Activated naive CD4-positive, alpha-beta T cell treated with anti-CD3 and anti-CD28 coated beads, Interleukin-2, amount 50 U/mL, for 72 hours (primary cell): ENCODE measurements at regions not wholly inside any gene's neighbourhood (a gene's known extent, or its start where the extent isn't known, plus 50 kb on each side); places are given as distances from the start of the nearest gene placed in this dataset.

Experiments used
- ATAC-seq, 2 donors: fragments of 150-1000 bp; cut with Tn5 transposase; 2 replicates each; pipeline ENCODE4 v1.10.0; 2021; ENCODE audit warnings: mild to moderate bottlenecking in 2 of 2, moderate library complexity in 2 of 2
- DNase-seq, 2 donors: peaks; one replicate each; pipeline ENCODE4 v3.0.0; 2021 to 2022; ENCODE audit warnings: low spot score in 2 of 2
- H3K27ac Mint-ChIP-seq, 2 donors: one replicate each; pipeline ENCODE4 v1.8.0; 2022; ENCODE audit warnings: mild to moderate bottlenecking in 2 of 2, mixed read lengths in 2 of 2
- H3K36me3 Mint-ChIP-seq, 2 donors: one replicate each; pipeline ENCODE4 v1.8.0; 2022; ENCODE audit warnings: mixed read lengths in 2 of 2
- H3K9me3 Mint-ChIP-seq, 2 donors: one replicate each; pipeline ENCODE4 v1.8.0; 2022; ENCODE audit warnings: mixed read lengths in 2 of 2

- H3K36me3 Mint-ChIP-seq, result no peaks in the 10 kb centered on the region
- peaks cover 0 to 10% of the 10 kb centered on the region in 2 donors for H3K9me3 Mint-ChIP-seq
- ATAC-seq, result no peak
- no peak overlapping the region for H3K27ac Mint-ChIP-seq
- no peak for DNase-seq
Measured at GRCh38 chr4:59314637-59315036, 1885.5 kb upstream of the ADGRL3 start.

- Mint-ChIP-seq H3K9me3 (peaks cover 8 to 24% of the 10 kb centered on the region in 2 donors), H3K36me3 (no peaks in the 10 kb centered on the region), H3K27ac (no peak overlapping the region)
- DNase-seq (no peak), ATAC-seq (no peak)
Measured at GRCh38 chr4:59339631-59340030, 1860.5 kb upstream of the ADGRL3 start.

GRCh38 chr4:59341506-59341905 lies 1858.6 kb upstream of the ADGRL3 start:
- ATAC-seq (no peak), DNase-seq (no peak)
- Mint-ChIP-seq H3K9me3 (peaks cover 12 to 29% of the 10 kb centered on the region in 2 donors), H3K36me3 (no peaks in the 10 kb centered on the region), H3K27ac (no peak overlapping the region)

GRCh38 chr4:59348949-59349348 lies 1851.2 kb upstream of the ADGRL3 start:
- H3K9me3 Mint-ChIP-seq, result peaks cover 7 to 13% of the 10 kb centered on the region in 2 donors
- H3K36me3 Mint-ChIP-seq, result no peaks in the 10 kb centered on the region
- ATAC-seq (no peak), DNase-seq (no peak)
- no peak overlapping the region for H3K27ac Mint-ChIP-seq

GRCh38 chr4:59369229-59369628 lies 1830.9 kb upstream of the ADGRL3 start:
- no peaks in the 10 kb centered on the region for H3K36me3 Mint-ChIP-seq
- H3K9me3 Mint-ChIP-seq, result peaks cover 6 to 12% of the 10 kb centered on the region in 2 donors
- H3K27ac Mint-ChIP-seq, result no peak overlapping the region
- DNase-seq, result no peak
- ATAC-seq, result no peak

GRCh38 chr4:59374416-59374815 lies 1825.7 kb upstream of the ADGRL3 start:
- no peak for ATAC-seq
- Mint-ChIP-seq H3K9me3 (peaks cover 5 to 21% of the 10 kb centered on the region in 2 donors), H3K36me3 (no peaks in the 10 kb centered on the region), H3K27ac (no peak overlapping the region)
- no peak for DNase-seq

GRCh38 chr4:59380841-59381366 lies 1819.2 kb upstream of the ADGRL3 start:
- H3K36me3 Mint-ChIP-seq, result no peaks in the 10 kb centered on the region
- H3K9me3 Mint-ChIP-seq, result peaks cover 9 to 20% of the 10 kb centered on the region in 2 donors
- ATAC-seq (no peak), DNase-seq (no peak)
- H3K27ac Mint-ChIP-seq, result no peak overlapping the region

GRCh38 chr4:59381591-59381990 lies 1818.5 kb upstream of the ADGRL3 start:
- no peaks in the 10 kb centered on the region for H3K36me3 Mint-ChIP-seq
- H3K27ac Mint-ChIP-seq, result no peak overlapping the region
- peaks cover 4 to 16% of the 10 kb centered on the region in 2 donors for H3K9me3 Mint-ChIP-seq
- no peak for ATAC-seq
- no peak for DNase-seq

GRCh38 chr4:59387759-59388758 lies 1812.1 kb upstream of the ADGRL3 start:
- Mint-ChIP-seq H3K9me3 (peaks cover 0 to 10% of the 10 kb centered on the region in 2 donors), H3K27ac (no peak overlapping the region), H3K36me3 (peaks cover 0 to 1% of the 10 kb centered on the region in 2 donors)
- ATAC-seq (no peak), DNase-seq (no peak)

- peaks cover 15 to 35% of the 10 kb centered on the region in 2 donors for H3K9me3 Mint-ChIP-seq
- DNase-seq (no peak), ATAC-seq (no peak)
- H3K36me3 Mint-ChIP-seq, result peaks cover 0 to 6% of the 10 kb centered on the region in 2 donors
- H3K27ac Mint-ChIP-seq, result no peak overlapping the region
Measured at GRCh38 chr4:59393780-59394179, 1806.3 kb upstream of the ADGRL3 start.

GRCh38 chr4:59400334-59400733 lies 1799.8 kb upstream of the ADGRL3 start:
- no peak for ATAC-seq
- H3K36me3 Mint-ChIP-seq, result peaks cover 0 to 4% of the 10 kb centered on the region in 2 donors
- DNase-seq, result no peak
- peaks cover 16 to 21% of the 10 kb centered on the region in 2 donors for H3K9me3 Mint-ChIP-seq
- H3K27ac Mint-ChIP-seq, result no peak overlapping the region

- Mint-ChIP-seq H3K27ac (no peak overlapping the region), H3K36me3 (peaks cover 0 to 5% of the 10 kb centered on the region in 2 donors), H3K9me3 (peaks cover 7 to 17% of the 10 kb centered on the region in 2 donors)
- ATAC-seq (no peak), DNase-seq (no peak)
Measured at GRCh38 chr4:59409647-59410046, 1790.5 kb upstream of the ADGRL3 start.

GRCh38 chr4:59412739-59413138 lies 1787.4 kb upstream of the ADGRL3 start:
- DNase-seq (no peak), ATAC-seq (no peak)
- Mint-ChIP-seq H3K36me3 (peaks cover 0 to 5% of the 10 kb centered on the region in 2 donors), H3K27ac (no peak overlapping the region), H3K9me3 (peaks cover 13 to 24% of the 10 kb centered on the region in 2 donors)

- DNase-seq (no peak), ATAC-seq (no peak)
- peaks cover 9 to 24% of the 10 kb centered on the region in 2 donors for H3K9me3 Mint-ChIP-seq
- no peak overlapping the region for H3K27ac Mint-ChIP-seq
- no peaks in the 10 kb centered on the region for H3K36me3 Mint-ChIP-seq
Measured at GRCh38 chr4:59455751-59456150, 1744.4 kb upstream of the ADGRL3 start.

- H3K9me3 Mint-ChIP-seq, result peaks cover 10 to 19% of the 10 kb centered on the region in 2 donors
- DNase-seq, result no peak
- no peak for ATAC-seq
- H3K27ac Mint-ChIP-seq, result no peak overlapping the region
- H3K36me3 Mint-ChIP-seq, result no peaks in the 10 kb centered on the region
Measured at GRCh38 chr4:59457576-59457975, 1742.5 kb upstream of the ADGRL3 start.

- no peaks in the 10 kb centered on the region for H3K36me3 Mint-ChIP-seq
- ATAC-seq (no peak), DNase-seq (no peak)
- H3K9me3 Mint-ChIP-seq, result peaks cover 12 to 14% of the 10 kb centered on the region in 2 donors
- H3K27ac Mint-ChIP-seq, result no peak overlapping the region
Measured at GRCh38 chr4:59484944-59485343, 1715.2 kb upstream of the ADGRL3 start.

- no peak for DNase-seq
- no peak for ATAC-seq
- Mint-ChIP-seq H3K36me3 (no peaks in the 10 kb centered on the region), H3K9me3 (peaks cover 10 to 17% of the 10 kb centered on the region in 2 donors), H3K27ac (no peak overlapping the region)
Measured at GRCh38 chr4:59500103-59500502, 1700.0 kb upstream of the ADGRL3 start.
